Heart right ventricle (tissue), 16 donors: ENCODE measurements at regions not wholly inside any gene's neighbourhood (a gene's known extent, or its start where the extent isn't known, plus 50 kb on each side); places are given as distances from the start of the nearest gene placed in this dataset.

ENCODE experiments used
- ATAC-seq, 8 donors: fragments of 200-7000 bp; cut with Tn5 transposase; one replicate each; pipeline ENCODE4 v1.9.1; 2020; ENCODE audit warnings: mild to moderate bottlenecking in 8 of 8, moderate library complexity in 8 of 8, moderate number of reproducible peaks in 1 of 8
- DNase-seq, 2 donors: peaks; one replicate each; pipeline ENCODE4 v3.0.0-alpha.2; 2020
- H3K27ac ChIP-seq, 10 donors: fragments of 200-600 bp; sonication (generic) in 2 of 10; one replicate each; pipeline versions ENCODE4 v1.5.0 to v1.8.0; 2020 to 2022; ENCODE audit warnings: mild to moderate bottlenecking in 3 of 10
- H3K27me3 ChIP-seq, 7 donors: fragments of 200-600 bp; one replicate each; pipeline ENCODE4 v1.8.0; 2021 to 2022; ENCODE audit warnings: mild to moderate bottlenecking in 2 of 7
- H3K36me3 ChIP-seq, 9 donors: fragments of 200-600 bp; sonication (generic) in 1 of 9; one replicate each; pipeline versions ENCODE4 v1.5.0 to v1.8.0; 2020 to 2022; ENCODE audit warnings: mild to moderate bottlenecking in 2 of 9
- H3K4me1 ChIP-seq, 9 donors: fragments of 200-600 bp; sonication (generic) in 1 of 9; one replicate each; pipeline versions ENCODE4 v1.5.0 to v1.8.0; 2020 to 2022; ENCODE audit warnings: mild to moderate bottlenecking in 4 of 9
- H3K4me3 ChIP-seq, 10 donors: fragments of 200-600 bp; sonication (generic) in 2 of 10; one replicate each; pipeline versions ENCODE4 v1.5.0 to v1.8.0; 2020 to 2022; ENCODE audit warnings: mild to moderate bottlenecking in 7 of 10, moderate library complexity in 2 of 10
- H3K9me3 ChIP-seq, 11 donors: fragments of 200-600 bp in 10 of 11; sonication (generic) in 2 of 11; one replicate each; pipeline versions ENCODE4 v1.5.0 to v1.8.0; 2013 to 2022; ENCODE audit warnings: mild to moderate bottlenecking in 2 of 11, control low read depth in 1 of 11, moderate library complexity in 1 of 11
- WGBS, 2 donors: extraction: QIAGEN DNeasy Blood & Tissue Kit; methylation state at CpG; one replicate each; pipeline ENCODE4 v1.1.7; 2013; ENCODE audit warnings: inconsistent platforms in 1 of 2; 5-methylcytosine and 5-hydroxymethylcytosine counted together
- intact Hi-C, 10 donors: fragments of 100-400 bp; cut with DNase I; formaldehyde crosslinking; loops; one replicate each; pipeline versions ENCODE4 v1.11.1 to v1.14.2; 2022
- TF ChIP-seq, protein P1 (sequence below), 9 donors: fragments of 200-600 bp; sonication (generic) in 2 of 9; IDR thresholded peaks; one replicate each; pipeline versions ENCODE4 v1.5.0 to v1.8.0; 2021 to 2022; ENCODE audit warnings: antibody characterized with exemption in 9 of 9, mild to moderate bottlenecking in 5 of 9, moderate library complexity in 1 of 9
- donor health status: Arrhythmogenic right ventricular cardiomyopathy.
- donor health status: ischemic (EF 13 %, LVEDD 7.1; RV severe dilation, severe dysfunction).
- donor health status: healthy with polysubstance abuse.
- donor health status: DM: no; HTN: yes; CAD: no.
- donor health status: DM: no; HTN: no; CAD: no.
- donor health status: ischemic (EF 25% LVEDD 6.9; RV normal size, moderate dysfunction).
- donor health status: ischemic (EF 25% LVEDD 5.7; RV mildly dilated, moderate dysfunction).
- donor health status: healthy.
- donor health status: DM: yes; HTN: yes; CAD: no.
- donor health status: Ischemic cardiomyopathy.
- donor health status: ischemic (EF 35%, LVEDD 5.7; RV mildly dilated, moderate dysfunction).
- donor health status: nonischemic (EF 11% LVEDD 7.7; RV severe dilation, severe dysfunction).
- donor health status: DM: yes; HTN: yes; CAD: no.
- donor health status: PGD.
- donor health status: ischemic (EF 29% LVEDD 5.4; RV normal size, mild dysfunction).
- donor health status: nonischemic (EF 23%, LVEDD 6.1; RV moderate dilation, normal function).

DNA sequence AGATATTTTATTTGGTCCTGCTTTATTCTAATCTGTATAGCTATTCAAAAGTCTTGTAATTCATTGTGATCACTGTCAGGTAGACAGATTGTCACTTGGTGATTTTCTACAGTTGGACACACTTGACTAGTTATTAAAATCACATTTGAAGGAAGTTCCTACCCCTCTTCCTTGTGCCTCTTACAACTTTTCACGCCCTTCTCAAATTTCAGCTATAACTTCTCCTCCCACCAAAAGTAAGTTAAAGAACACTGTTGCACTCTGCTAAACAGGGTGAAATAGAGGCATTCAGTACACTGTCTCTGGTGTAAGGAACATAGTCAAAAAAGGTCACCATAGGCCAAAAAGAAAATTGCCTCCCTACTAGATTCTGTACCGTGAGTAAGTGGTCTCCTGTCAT lies 142.1 kb upstream of the POU5F2 start:
- TF ChIP-seq, protein P1, sequence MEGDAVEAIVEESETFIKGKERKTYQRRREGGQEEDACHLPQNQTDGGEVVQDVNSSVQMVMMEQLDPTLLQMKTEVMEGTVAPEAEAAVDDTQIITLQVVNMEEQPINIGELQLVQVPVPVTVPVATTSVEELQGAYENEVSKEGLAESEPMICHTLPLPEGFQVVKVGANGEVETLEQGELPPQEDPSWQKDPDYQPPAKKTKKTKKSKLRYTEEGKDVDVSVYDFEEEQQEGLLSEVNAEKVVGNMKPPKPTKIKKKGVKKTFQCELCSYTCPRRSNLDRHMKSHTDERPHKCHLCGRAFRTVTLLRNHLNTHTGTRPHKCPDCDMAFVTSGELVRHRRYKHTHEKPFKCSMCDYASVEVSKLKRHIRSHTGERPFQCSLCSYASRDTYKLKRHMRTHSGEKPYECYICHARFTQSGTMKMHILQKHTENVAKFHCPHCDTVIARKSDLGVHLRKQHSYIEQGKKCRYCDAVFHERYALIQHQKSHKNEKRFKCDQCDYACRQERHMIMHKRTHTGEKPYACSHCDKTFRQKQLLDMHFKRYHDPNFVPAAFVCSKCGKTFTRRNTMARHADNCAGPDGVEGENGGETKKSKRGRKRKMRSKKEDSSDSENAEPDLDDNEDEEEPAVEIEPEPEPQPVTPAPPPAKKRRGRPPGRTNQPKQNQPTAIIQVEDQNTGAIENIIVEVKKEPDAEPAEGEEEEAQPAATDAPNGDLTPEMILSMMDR (IDR thresholded peaks at IDR 0.05), result no peak
- no peak for DNase-seq
- Histone ChIP-seq H3K36me3 (peaks cover 0 to 22% (median 0%) of the 10 kb centered on the region in 9 donors), H3K4me3 (no peak overlapping the region), H3K4me1 (peaks cover 0 to 16% (median 0%) of the 10 kb centered on the region in 9 donors), H3K27ac (no peak overlapping the region), H3K9me3 (no peaks in the 10 kb centered on the region), H3K27me3 (no peaks in the 10 kb centered on the region)
- WGBS, 2 donors, result 82 to 89% methylated on average over 2 of the region's 2 CpGs
- intact Hi-C loops, result no loop called here
- no peak for ATAC-seq

DNA sequence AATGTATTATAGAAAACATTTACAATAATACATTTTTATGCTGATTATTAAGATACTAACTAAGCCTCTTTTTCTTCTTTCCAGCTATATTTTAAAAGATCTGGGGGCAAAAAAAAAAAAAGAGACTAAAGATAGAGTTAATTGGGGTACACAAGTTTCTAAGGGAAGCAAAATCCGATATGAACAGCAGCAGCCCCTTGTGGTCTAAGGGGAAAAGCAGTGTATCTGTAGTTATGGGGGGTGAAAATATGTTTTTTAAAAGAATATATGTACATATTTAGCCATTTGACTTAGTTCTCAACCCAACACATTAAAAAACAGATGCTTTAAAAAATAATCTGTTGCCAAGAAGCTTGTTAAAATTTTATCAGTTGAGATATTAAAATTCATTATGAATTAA lies 134.3 kb upstream of the POU5F2 start:
- TF ChIP-seq, protein P1 (IDR thresholded peaks at IDR 0.05), result no peak
- ATAC-seq (no peak), DNase-seq (no peak)
- intact Hi-C loops, result no loop called here
- Histone ChIP-seq H3K9me3 (no peaks in the 10 kb centered on the region), H3K4me1 (no peaks in the 10 kb centered on the region), H3K4me3 (no peak overlapping the region), H3K36me3 (peaks cover 0 to 20% (median 0%) of the 10 kb centered on the region in 9 donors), H3K27me3 (no peaks in the 10 kb centered on the region), H3K27ac (no peak overlapping the region)
- 79 to 93% methylated on average over 1 of the region's 1 CpG for WGBS, 2 donors

DNA sequence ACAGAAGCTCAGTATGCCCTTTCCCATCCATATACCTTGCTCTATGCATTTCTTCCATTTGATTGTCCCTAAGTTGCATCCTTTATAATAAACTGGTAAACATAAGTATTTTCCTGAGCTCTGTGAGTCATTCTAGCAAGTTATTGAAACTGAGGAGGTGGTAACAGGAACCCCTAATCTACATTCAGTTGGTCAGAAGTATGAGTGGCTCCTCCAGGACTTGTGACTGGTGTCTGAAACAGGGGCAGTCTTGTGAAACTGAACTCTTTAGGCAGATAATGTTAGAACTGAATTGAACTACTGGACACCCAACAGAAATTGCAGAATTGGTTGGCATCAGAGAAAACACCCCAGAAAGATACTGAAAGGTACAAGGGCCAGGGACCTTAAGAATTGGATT lies 133.1 kb upstream of the POU5F2 start:
- no peak overlapping the region for H3K27ac ChIP-seq
- ATAC-seq, result no peak
- H3K4me1 ChIP-seq, result no peaks in the 10 kb centered on the region
- no peaks in the 10 kb centered on the region for H3K27me3 ChIP-seq
- no peak for DNase-seq
- H3K4me3 ChIP-seq, result no peak overlapping the region
- H3K9me3 ChIP-seq, result no peaks in the 10 kb centered on the region
- TF ChIP-seq, protein P1 (IDR thresholded peaks at IDR 0.05), result no peak
- intact Hi-C loops, result no loop called here
- peaks cover 0 to 10% (median 0%) of the 10 kb centered on the region in 9 donors for H3K36me3 ChIP-seq

DNA sequence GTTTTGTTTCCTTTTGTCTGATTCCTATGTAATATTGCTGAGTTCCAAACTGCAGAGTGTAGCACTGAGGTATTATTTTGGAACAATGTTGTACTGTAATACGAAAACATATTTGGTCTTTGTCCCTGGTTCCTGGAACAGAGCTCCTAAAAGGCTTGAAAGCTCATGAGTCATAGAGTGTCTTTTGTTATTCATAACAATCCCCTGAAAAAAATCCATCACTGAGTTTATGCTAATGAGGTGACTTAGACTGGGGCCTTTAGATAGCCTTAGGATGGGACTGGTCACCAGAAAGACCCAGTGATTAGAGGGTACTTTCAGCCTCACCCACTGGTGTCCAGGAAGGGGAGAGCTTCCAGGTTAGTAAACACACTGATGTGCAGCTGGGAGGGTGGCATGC lies 132.7 kb upstream of the POU5F2 start:
- ATAC-seq (no peak), DNase-seq (no peak)
- Histone ChIP-seq H3K9me3 (no peaks in the 10 kb centered on the region), H3K36me3 (peaks cover 0 to 8% (median 0%) of the 10 kb centered on the region in 9 donors), H3K4me3 (no peak overlapping the region), H3K4me1 (no peaks in the 10 kb centered on the region), H3K27ac (no peak overlapping the region), H3K27me3 (no peaks in the 10 kb centered on the region)
- intact Hi-C loops, result no loop called here
- 84% methylated on average over 1 of the region's 1 CpG for WGBS, 2 donors
- TF ChIP-seq, protein P1 (IDR thresholded peaks at IDR 0.05), result no peak
